ENCODE measurements at regions not wholly inside any gene's neighbourhood (a gene's known extent, or its start where the extent isn't known, plus 50 kb on each side); places are given as distances from the start of the nearest gene placed in this dataset.
"Not testable (repeated sequence)": the region's sequence is repeated elsewhere in the genome, so short reads cannot be mapped to it uniquely, and the experiment has no call there.

GRCh38 chr15:87703327-87704111, 553.0 kb downstream of the NTRK3 start:
- Histone ChIP-seq H3K27ac (no peak overlapping the region), H3K9me3 (no peaks in the 10 kb centered on the region), H3K4me1 (no peaks in the 10 kb centered on the region), H3K27me3 (no peaks in the 10 kb centered on the region), H3K36me3 (no peaks in the 10 kb centered on the region), H3K4me3 (no peak overlapping the region)
- ATAC-seq (no peak), DNase-seq (no peak)
- TF ChIP-seq CTCF (IDR thresholded peaks at IDR 0.05) = no peak
- intact Hi-C loops (cut with DNase I) = no loop called here

DNA sequence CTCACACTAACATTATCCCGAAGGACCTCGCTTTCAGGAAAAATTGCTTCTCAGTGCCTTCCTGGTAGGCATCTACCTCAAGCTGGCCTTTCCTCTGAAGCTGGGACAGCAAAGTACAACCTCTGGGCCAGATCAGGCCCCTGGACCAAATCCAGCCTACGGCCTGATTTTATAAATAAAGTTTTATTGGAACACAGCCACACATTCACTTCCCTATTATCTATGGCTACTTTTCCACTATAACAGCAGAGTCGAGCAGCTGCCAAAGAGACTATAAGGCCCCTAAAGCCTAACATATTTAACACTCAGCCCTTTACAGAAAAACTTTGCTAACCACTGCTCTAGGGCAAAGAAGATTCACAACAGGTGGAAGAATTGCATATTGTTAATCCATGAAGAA, 554.3 kb downstream of the NTRK3 start:
- ATAC-seq (no peak), DNase-seq (no peak)
- Histone ChIP-seq H3K36me3 (no peaks in the 10 kb centered on the region), H3K4me1 (no peaks in the 10 kb centered on the region), H3K9me3 (no peaks in the 10 kb centered on the region), H3K27me3 (no peaks in the 10 kb centered on the region), H3K27ac (no peak overlapping the region), H3K4me3 (no peak overlapping the region)
- no peak for TF ChIP-seq CTCF (IDR thresholded peaks at IDR 0.05)
- intact Hi-C loops (cut with DNase I) = no loop called here

GRCh38 chr15:87698467-87698866, 558.1 kb downstream of the NTRK3 start:
- H3K27ac ChIP-seq; H3K36me3 ChIP-seq; H3K9me3 ChIP-seq; H3K4me1 ChIP-seq; H3K4me3 ChIP-seq; H3K27me3 ChIP-seq; ATAC-seq; intact Hi-C loops (cut with DNase I); DNase-seq: not testable (repeated sequence)

- Histone ChIP-seq H3K27ac (no peak overlapping the region), H3K27me3 (no peaks in the 10 kb centered on the region), H3K9me3 (no peaks in the 10 kb centered on the region), H3K4me1 (no peaks in the 10 kb centered on the region), H3K36me3 (no peaks in the 10 kb centered on the region), H3K4me3 (no peak overlapping the region)
- no peak for TF ChIP-seq CTCF (IDR thresholded peaks at IDR 0.05)
- DNase-seq (no peak), ATAC-seq (no peak)
- intact Hi-C loops (cut with DNase I) = no loop called here
These were observed 566.8 kb downstream of the NTRK3 start for GRCh38 chr15:87689716-87690115.

GRCh38 chr15:87687523-87687870, 569.0 kb downstream of the NTRK3 start:
- TF ChIP-seq CTCF (IDR thresholded peaks at IDR 0.05) = no peak
- Histone ChIP-seq H3K9me3 (no peaks in the 10 kb centered on the region), H3K36me3 (no peaks in the 10 kb centered on the region), H3K4me1 (no peaks in the 10 kb centered on the region), H3K27ac (no peak overlapping the region), H3K4me3 (no peak overlapping the region), H3K27me3 (no peaks in the 10 kb centered on the region)
- DNase-seq (no peak), ATAC-seq (no peak)
- intact Hi-C loops (cut with DNase I) = no loop called here

DNA sequence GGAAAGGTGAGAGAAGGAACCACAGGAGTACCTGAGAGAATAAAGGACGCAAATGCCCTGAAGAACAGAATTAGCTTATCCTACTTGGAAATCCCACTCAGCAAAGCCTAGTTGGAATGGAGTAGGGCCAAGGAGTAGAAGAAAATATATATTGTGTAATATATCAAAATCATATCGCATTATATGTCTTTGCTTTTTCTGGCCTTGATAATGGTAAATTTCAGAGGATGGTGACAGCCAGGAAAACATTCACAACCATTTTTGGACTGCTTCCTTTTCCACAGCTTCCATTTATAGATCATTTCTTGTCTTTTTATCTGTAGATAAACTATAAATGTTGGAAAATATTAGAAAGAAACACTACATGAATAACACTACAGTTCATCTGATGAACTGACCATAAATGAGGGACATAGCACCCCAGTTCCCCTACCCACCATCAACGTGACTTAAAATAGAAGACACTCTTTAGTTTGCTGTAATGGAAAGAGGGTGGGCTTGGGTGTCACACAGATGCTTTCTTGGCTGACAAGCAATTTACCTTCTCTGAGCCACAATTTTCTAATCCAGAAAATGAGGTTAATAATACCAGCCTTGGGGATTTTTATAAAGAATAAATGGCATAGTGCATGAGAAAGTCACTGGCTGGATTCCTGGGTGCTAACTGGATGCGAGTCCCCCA, 569.6 kb downstream of the NTRK3 start:
- DNase-seq (no peak), ATAC-seq (no peak)
- no peak for TF ChIP-seq CTCF (IDR thresholded peaks at IDR 0.05)
- intact Hi-C loops (cut with DNase I) = no loop called here
- Histone ChIP-seq H3K27me3 (no peaks in the 10 kb centered on the region), H3K36me3 (no peaks in the 10 kb centered on the region), H3K4me1 (no peaks in the 10 kb centered on the region), H3K4me3 (no peak overlapping the region), H3K9me3 (no peaks in the 10 kb centered on the region), H3K27ac (no peak overlapping the region)
